Epidermal melanocyte (primary cell): ENCODE measurements at regions not wholly inside any gene's neighbourhood (a gene's known extent, or its start where the extent isn't known, plus 50 kb on each side); places are given as distances from the start of the nearest gene placed in this dataset.
"Not testable (repeated sequence)": the region's sequence is repeated elsewhere in the genome, so short reads cannot be mapped to it uniquely, and the experiment has no call there.

ENCODE experiments used
- DNase-seq: peaks from one replicate; pipeline ENCODE4 v3.0.0; 2011; ENCODE audit warnings: low spot score; ENCODE audit not compliant: insufficient read length

GRCh38 chr16:47917118-47917517, 238.7 kb downstream of the ABCC12 start:
- no peak for DNase-seq

GRCh38 chr16:47916266-47916665, 239.5 kb downstream of the ABCC12 start:
- no peak for DNase-seq

GRCh38 chr16:47907109-47907508, 248.7 kb downstream of the ABCC12 start:
- DNase-seq = no peak

GRCh38 chr16:47905771-47906170, 250.0 kb downstream of the ABCC12 start:
- DNase-seq = no peak

GRCh38 chr16:47904691-47905090, 251.1 kb downstream of the ABCC12 start:
- no peak for DNase-seq

- no peak for DNase-seq
These were observed 252.3 kb downstream of the ABCC12 start for GRCh38 chr16:47903470-47903869.

GRCh38 chr16:47897105-47897504, 258.7 kb downstream of the ABCC12 start:
- DNase-seq = not testable (repeated sequence)

GRCh38 chr16:47895146-47895545, 260.6 kb downstream of the ABCC12 start:
- DNase-seq = no peak

GRCh38 chr16:47892999-47893398, 262.8 kb downstream of the ABCC12 start:
- no peak for DNase-seq

- DNase-seq = no peak
These were observed 267.1 kb downstream of the ABCC12 start for GRCh38 chr16:47888734-47889133.

GRCh38 chr16:47888142-47888541, 267.7 kb downstream of the ABCC12 start:
- no peak for DNase-seq

- no peak for DNase-seq
These were observed 268.3 kb downstream of the ABCC12 start for GRCh38 chr16:47887496-47887895.

GRCh38 chr16:47886631-47887415, 269.0 kb downstream of the ABCC12 start:
- DNase-seq = no peak

GRCh38 chr16:47886139-47886538, 269.7 kb downstream of the ABCC12 start:
- DNase-seq = no peak

GRCh38 chr16:47885489-47885888, 270.3 kb downstream of the ABCC12 start:
- DNase-seq = no peak

- no peak for DNase-seq
These were observed 271.6 kb downstream of the ABCC12 start for GRCh38 chr16:47884116-47884725.

- no peak for DNase-seq
These were observed 274.2 kb downstream of the ABCC12 start for GRCh38 chr16:47881574-47881973.

- DNase-seq = no peak
These were observed 275.1 kb downstream of the ABCC12 start for GRCh38 chr16:47880653-47881052.

- no peak for DNase-seq
These were observed 278.6 kb downstream of the ABCC12 start for GRCh38 chr16:47877166-47877565.

- no peak for DNase-seq
These were observed 279.3 kb downstream of the ABCC12 start for GRCh38 chr16:47876511-47876910.

GRCh38 chr16:47873434-47873833, 282.4 kb downstream of the ABCC12 start:
- no peak for DNase-seq

- no peak for DNase-seq
These were observed 283.6 kb downstream of the ABCC12 start for GRCh38 chr16:47872225-47872624.

GRCh38 chr16:47866423-47866822, 289.4 kb downstream of the ABCC12 start:
- no peak for DNase-seq
